ENCODE measurements at regions not wholly inside any gene's neighbourhood (a gene's known extent, or its start where the extent isn't known, plus 50 kb on each side); places are given as distances from the start of the nearest gene placed in this dataset.

DNA sequence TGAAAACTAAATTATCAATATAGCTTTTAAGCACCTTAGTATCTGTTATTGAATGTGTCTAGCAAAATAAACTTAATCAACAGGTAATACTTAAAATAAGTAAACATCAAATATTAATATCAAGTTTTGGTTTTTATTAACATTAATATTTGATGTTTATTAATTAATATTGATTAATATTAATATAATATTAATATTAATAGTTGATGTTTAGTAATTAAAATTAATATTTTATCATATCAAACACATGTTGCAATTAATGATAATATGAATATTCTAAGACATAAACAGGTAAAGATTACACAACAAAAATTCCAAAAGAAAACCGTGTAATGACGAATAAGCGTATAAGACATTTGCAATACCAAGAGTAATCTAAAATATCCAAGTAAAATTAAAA lies 222.8 kb upstream of the PRR20A start:
- DNase-seq (ENCODE audit: extremely low spot score), result no peak
- TF ChIP-seq, protein P1, sequence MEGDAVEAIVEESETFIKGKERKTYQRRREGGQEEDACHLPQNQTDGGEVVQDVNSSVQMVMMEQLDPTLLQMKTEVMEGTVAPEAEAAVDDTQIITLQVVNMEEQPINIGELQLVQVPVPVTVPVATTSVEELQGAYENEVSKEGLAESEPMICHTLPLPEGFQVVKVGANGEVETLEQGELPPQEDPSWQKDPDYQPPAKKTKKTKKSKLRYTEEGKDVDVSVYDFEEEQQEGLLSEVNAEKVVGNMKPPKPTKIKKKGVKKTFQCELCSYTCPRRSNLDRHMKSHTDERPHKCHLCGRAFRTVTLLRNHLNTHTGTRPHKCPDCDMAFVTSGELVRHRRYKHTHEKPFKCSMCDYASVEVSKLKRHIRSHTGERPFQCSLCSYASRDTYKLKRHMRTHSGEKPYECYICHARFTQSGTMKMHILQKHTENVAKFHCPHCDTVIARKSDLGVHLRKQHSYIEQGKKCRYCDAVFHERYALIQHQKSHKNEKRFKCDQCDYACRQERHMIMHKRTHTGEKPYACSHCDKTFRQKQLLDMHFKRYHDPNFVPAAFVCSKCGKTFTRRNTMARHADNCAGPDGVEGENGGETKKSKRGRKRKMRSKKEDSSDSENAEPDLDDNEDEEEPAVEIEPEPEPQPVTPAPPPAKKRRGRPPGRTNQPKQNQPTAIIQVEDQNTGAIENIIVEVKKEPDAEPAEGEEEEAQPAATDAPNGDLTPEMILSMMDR (IDR thresholded peaks at IDR 0.05; ENCODE audit: control extremely low read depth, extremely low read depth, low read depth, missing control alignments), result no peak
- ChIA-PET CTCF (no interaction called here), POLR2A (no interaction called here)

DNA sequence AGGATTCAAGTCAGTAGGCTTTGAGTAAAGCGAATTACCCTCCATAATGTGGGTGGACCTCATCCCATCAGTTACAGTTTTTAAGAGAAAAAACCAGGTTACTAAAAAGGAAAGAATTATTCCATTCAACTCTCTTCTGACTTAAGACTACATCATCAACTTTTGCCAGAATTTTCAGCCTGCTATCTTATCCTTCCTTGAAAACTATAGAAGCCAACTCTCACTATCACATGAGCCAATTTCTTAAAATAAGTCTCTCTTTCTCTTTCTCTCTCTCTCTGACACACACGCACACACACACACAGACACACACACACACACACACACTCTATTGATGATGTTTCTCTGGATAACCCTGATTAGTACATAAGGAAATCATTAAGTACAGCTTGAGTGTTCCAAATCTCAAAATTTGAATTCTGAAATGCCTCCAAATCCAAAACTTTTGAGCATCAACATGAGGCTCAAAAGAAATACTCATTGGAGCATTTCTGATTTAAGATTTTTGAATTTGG lies 217.0 kb upstream of the PRR20A start:
- DNase-seq (ENCODE audit: extremely low spot score), result no peak
- TF ChIP-seq, protein P1 (IDR thresholded peaks at IDR 0.05; ENCODE audit: control extremely low read depth, extremely low read depth, low read depth, missing control alignments), result no peak
- ChIA-PET POLR2A (no interaction called here), CTCF (no interaction called here)

DNA sequence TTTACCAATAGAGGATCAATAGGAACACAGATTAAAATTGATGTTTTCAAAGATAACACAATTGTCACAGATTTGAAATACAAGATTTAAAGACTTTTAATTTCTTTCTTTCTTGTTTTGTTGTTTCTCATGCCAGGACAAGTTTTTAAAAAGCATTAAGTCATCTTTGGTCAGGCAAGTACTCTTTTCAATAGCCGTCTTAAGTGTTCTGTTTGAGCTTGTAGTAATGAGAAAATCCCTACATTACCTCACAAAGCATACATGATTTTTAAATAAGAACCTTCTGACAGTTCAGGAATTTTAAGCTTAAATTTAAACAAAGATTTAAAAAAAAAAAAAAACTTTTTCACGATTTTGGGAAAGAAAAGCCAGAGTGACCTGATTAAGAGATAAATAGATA lies 216.3 kb upstream of the PRR20A start:
- no peak for DNase-seq (ENCODE audit: extremely low spot score)
- ChIA-PET POLR2A (no interaction called here), CTCF (no interaction called here)
- TF ChIP-seq, protein P1 (IDR thresholded peaks at IDR 0.05; ENCODE audit: control extremely low read depth, extremely low read depth, low read depth, missing control alignments), result no peak

DNA sequence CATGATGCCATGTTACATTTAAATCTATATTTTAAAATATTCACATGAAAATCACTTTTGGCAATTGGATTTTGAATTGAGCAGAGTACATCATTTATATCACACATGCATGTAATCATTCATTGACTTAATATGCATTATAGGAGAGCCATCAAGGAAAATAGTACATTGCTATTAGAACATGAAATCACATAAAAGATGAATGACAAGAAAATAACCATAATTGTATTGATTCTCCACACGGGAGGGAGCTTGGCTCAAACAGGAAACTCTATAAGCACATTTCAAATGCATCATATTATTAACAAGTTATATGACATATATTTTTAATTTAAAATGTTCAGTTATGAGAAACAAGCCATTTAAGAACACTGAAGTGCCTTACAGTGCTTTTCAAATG lies 208.6 kb upstream of the PRR20A start:
- ChIA-PET POLR2A (no interaction called here), CTCF (no interaction called here)
- no peak for DNase-seq (ENCODE audit: extremely low spot score)
- TF ChIP-seq, protein P1 (IDR thresholded peaks at IDR 0.05; ENCODE audit: control extremely low read depth, extremely low read depth, low read depth, missing control alignments), result no peak

DNA sequence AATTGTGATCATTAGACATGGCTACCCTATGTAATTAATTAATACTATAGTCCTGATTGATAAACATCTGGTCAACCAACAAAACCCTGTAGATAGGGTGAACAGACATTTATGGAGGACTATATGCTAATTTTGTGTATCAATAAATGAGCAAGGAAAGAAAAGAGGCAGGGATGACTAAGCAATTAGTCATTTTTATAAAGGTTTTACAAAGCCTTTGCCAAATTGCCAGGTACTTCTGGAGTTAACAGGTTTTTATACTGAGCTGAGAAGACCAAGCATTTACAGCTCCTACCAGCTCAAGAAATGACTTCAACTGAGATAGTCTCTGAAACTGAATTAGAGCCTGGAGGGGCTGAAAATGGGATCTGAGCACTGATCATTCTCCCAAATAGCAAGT lies 186.8 kb upstream of the PRR20A start:
- ChIA-PET CTCF (no interaction called here), POLR2A (no interaction called here)
- no peak for DNase-seq (ENCODE audit: extremely low spot score)
- TF ChIP-seq, protein P1 (IDR thresholded peaks at IDR 0.05; ENCODE audit: control extremely low read depth, extremely low read depth, low read depth, missing control alignments), result no peak

DNA sequence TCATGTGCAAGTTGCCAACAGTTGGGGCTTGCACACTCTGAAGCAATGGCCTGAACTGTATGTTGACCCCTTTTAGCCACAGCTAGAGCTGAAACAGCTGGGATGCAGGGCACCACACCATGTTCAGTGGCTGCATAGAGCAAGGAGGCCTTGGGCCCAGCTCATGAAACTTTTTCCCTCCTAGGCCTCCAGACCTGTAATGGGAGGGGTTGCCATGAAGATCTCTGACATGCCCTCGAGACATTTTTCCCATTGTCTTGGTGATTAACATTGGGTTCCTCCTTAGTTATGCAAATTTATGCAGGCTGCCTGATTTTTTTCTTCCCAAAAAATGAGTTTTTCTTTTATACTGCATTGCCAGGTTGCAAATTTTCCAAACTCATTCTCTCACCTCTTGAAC lies 165.1 kb upstream of the PRR20A start:
- TF ChIP-seq, protein P1 (IDR thresholded peaks at IDR 0.05; ENCODE audit: control extremely low read depth, extremely low read depth, low read depth, missing control alignments), result no peak
- no peak for DNase-seq (ENCODE audit: extremely low spot score)
- CTCF ChIA-PET, result no interaction called here
- POLR2A ChIA-PET, result no interaction called here

DNA sequence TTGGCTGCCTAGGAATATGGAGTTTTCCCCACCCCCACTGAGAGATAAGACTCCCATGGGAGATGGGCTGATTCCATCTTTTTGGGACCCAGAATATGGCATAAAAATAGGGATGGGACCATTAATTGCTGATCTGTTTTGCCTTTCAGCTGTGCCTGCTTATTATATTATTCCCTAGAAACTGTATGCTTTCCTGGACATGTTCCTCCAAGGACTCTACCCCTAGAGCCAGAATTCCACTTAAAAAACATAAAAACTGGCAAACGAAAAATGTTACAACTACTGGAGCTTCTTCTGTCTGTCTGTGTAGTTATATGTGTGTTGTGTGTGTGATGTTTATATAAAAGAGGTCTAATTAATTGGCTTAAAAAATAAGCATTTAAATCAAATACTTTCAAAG lies 159.9 kb upstream of the PRR20A start:
- ChIA-PET CTCF (no interaction called here), POLR2A (no interaction called here)
- TF ChIP-seq, protein P1 (IDR thresholded peaks at IDR 0.05; ENCODE audit: control extremely low read depth, extremely low read depth, low read depth, missing control alignments), result no peak
- DNase-seq (ENCODE audit: extremely low spot score), result no peak
